ENCODE measurements at regions not wholly inside any gene's neighbourhood (a gene's known extent, or its start where the extent isn't known, plus 50 kb on each side); places are given as distances from the start of the nearest gene placed in this dataset.

GRCh38 chr1:229191066-229191674 lies 79.7 kb upstream of the RAB4A start:
- H3K4me1 Mint-ChIP-seq = peaks cover 16% of the 10 kb centered on the region
- no peaks in the 10 kb centered on the region for H3K36me3 Mint-ChIP-seq
- H3K9me3 Mint-ChIP-seq = no peaks in the 10 kb centered on the region
- H3K27ac Mint-ChIP-seq = no peak overlapping the region
- no peak overlapping the region for H3K4me3 Mint-ChIP-seq
- H3K27me3 Mint-ChIP-seq = no peaks in the 10 kb centered on the region
- DNase-seq = no peak

DNA sequence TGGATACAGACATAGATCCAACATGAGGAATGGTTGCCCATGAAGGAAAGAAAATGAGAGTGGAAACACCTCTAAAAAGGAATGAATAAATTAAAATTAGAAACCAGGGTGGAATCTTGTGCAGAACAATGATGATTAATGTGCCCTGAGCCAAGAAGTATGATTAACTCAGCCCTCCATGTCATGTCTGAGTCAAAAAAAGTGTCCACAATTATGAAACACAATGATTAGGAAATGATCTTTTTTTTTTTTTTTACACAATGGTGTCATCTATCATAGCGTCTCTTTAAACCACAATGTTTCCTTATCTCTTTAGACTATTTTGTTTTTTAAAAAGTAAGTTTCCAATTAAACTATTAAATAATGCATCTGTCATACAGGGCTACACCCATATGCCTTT lies 78.9 kb upstream of the RAB4A start:
- Mint-ChIP-seq H3K4me1 (peaks cover 9% of the 10 kb centered on the region), H3K4me3 (no peak overlapping the region)

GRCh38 chr1:229192853-229193252 lies 78.1 kb upstream of the RAB4A start:
- H3K4me1 Mint-ChIP-seq = peaks cover 9% of the 10 kb centered on the region
- no peaks in the 10 kb centered on the region for H3K36me3 Mint-ChIP-seq
- DNase-seq = no peak
- H3K9me3 Mint-ChIP-seq = no peaks in the 10 kb centered on the region
- H3K4me3 Mint-ChIP-seq = no peak overlapping the region
- H3K27ac Mint-ChIP-seq = no peak overlapping the region
- H3K27me3 Mint-ChIP-seq = no peaks in the 10 kb centered on the region

More for the DNA sequence above, 78.9 kb upstream of the RAB4A start:
- no peak overlapping the region for H3K27ac Mint-ChIP-seq
- DNase-seq = no peak
- no peaks in the 10 kb centered on the region for H3K27me3 Mint-ChIP-seq
- no peaks in the 10 kb centered on the region for H3K36me3 Mint-ChIP-seq
- no peaks in the 10 kb centered on the region for H3K9me3 Mint-ChIP-seq

DNA sequence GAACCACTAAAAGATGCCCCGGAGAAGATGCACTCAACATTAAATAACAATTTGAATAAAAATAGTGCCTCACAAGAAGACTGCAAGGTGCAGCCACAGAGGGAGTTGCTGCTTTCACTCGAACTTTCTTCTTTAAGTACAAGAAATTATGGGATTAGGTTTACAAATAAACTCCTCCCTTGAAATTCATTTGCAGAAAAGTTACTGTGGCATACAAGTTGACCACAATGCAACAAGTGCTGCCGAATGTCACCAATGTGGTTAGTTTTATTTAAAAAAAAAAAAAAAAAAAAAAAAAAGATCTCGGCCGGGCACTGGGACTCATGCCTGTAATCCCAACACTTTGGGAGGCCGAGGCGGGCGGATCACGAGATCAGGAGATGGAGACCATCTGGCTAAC lies 76.8 kb upstream of the RAB4A start:
- Mint-ChIP-seq H3K27ac (no peak overlapping the region), H3K9me3 (no peaks in the 10 kb centered on the region), H3K27me3 (no peaks in the 10 kb centered on the region), H3K4me3 (no peak overlapping the region), H3K36me3 (no peaks in the 10 kb centered on the region), H3K4me1 (peaks cover 9% of the 10 kb centered on the region)
- no peak for DNase-seq

GRCh38 chr1:229195246-229195645 lies 75.7 kb upstream of the RAB4A start:
- DNase-seq = no peak
- Mint-ChIP-seq H3K27ac (no peak overlapping the region), H3K27me3 (no peaks in the 10 kb centered on the region), H3K36me3 (no peaks in the 10 kb centered on the region), H3K9me3 (no peaks in the 10 kb centered on the region), H3K4me3 (no peak overlapping the region), H3K4me1 (peaks cover 14% of the 10 kb centered on the region)

GRCh38 chr1:229196404-229197264 lies 74.3 kb upstream of the RAB4A start:
- H3K9me3 Mint-ChIP-seq = no peaks in the 10 kb centered on the region
- H3K4me1 Mint-ChIP-seq = peaks cover 10% of the 10 kb centered on the region
- no peak overlapping the region for H3K27ac Mint-ChIP-seq
- no peak overlapping the region for H3K4me3 Mint-ChIP-seq
- H3K27me3 Mint-ChIP-seq = no peaks in the 10 kb centered on the region
- DNase-seq = no peak
- H3K36me3 Mint-ChIP-seq = no peaks in the 10 kb centered on the region

DNA sequence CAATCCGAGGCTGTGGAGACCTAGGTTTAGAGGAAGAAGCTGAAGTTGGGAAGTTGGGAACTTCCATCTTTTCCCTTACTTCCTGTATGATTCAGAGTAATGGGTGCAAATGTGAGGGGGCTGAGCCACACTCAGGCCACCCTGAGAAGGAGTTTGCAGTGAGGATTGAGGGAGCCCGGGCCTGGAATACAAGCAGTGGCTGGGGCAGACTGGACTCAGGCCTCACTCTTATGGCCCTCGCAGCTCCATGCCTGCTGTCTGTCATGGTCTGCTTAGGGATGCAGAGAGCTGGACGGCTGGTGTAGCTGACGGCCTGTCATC lies 73.7 kb upstream of the RAB4A start:
- no peaks in the 10 kb centered on the region for H3K27me3 Mint-ChIP-seq
- no peaks in the 10 kb centered on the region for H3K9me3 Mint-ChIP-seq
- H3K27ac Mint-ChIP-seq = no peak overlapping the region
- DNase-seq = no peak
- H3K36me3 Mint-ChIP-seq = no peaks in the 10 kb centered on the region
- H3K4me1 Mint-ChIP-seq = peaks cover 10% of the 10 kb centered on the region
- no peak overlapping the region for H3K4me3 Mint-ChIP-seq

- Mint-ChIP-seq H3K27me3 (no peaks in the 10 kb centered on the region), H3K27ac (no peak overlapping the region), H3K36me3 (no peaks in the 10 kb centered on the region), H3K4me3 (no peak overlapping the region), H3K4me1 (peaks cover 12% of the 10 kb centered on the region), H3K9me3 (no peaks in the 10 kb centered on the region)
- DNase-seq = no peak
Observed at GRCh38 chr1:229199261-229200243, 71.4 kb upstream of the RAB4A start.

GRCh38 chr1:229203030-229203751 lies 67.7 kb upstream of the RAB4A start:
- Mint-ChIP-seq H3K36me3 (no peaks in the 10 kb centered on the region), H3K27ac (no peak overlapping the region), H3K9me3 (no peaks in the 10 kb centered on the region), H3K4me3 (no peak overlapping the region), H3K27me3 (no peaks in the 10 kb centered on the region), H3K4me1 (peaks cover 22% of the 10 kb centered on the region)
- no peak for DNase-seq

GRCh38 chr1:229203991-229204632 lies 66.8 kb upstream of the RAB4A start:
- H3K27ac Mint-ChIP-seq = no peak overlapping the region

GRCh38 chr1:229204921-229205777 lies 65.8 kb upstream of the RAB4A start:
- Mint-ChIP-seq H3K4me3 (peak overlapping the region; percentile 42), H3K4me1 (peaks cover 20% of the 10 kb centered on the region), H3K27me3 (no peaks in the 10 kb centered on the region), H3K9me3 (no peaks in the 10 kb centered on the region), H3K27ac (peak overlapping the region; percentile 61), H3K36me3 (no peaks in the 10 kb centered on the region)
- DNase-seq = no peak

More at GRCh38 chr1:229203991-229204632, 66.8 kb upstream of the RAB4A start:
- Mint-ChIP-seq H3K9me3 (no peaks in the 10 kb centered on the region), H3K36me3 (no peaks in the 10 kb centered on the region), H3K4me3 (no peak overlapping the region), H3K27me3 (no peaks in the 10 kb centered on the region), H3K4me1 (peaks cover 22% of the 10 kb centered on the region)
- DNase-seq = no peak

- H3K36me3 Mint-ChIP-seq = no peaks in the 10 kb centered on the region
- DNase-seq = no peak
- no peak overlapping the region for H3K27ac Mint-ChIP-seq
- H3K9me3 Mint-ChIP-seq = no peaks in the 10 kb centered on the region
- H3K27me3 Mint-ChIP-seq = no peaks in the 10 kb centered on the region
- peaks cover 20% of the 10 kb centered on the region for H3K4me1 Mint-ChIP-seq
- H3K4me3 Mint-ChIP-seq = no peak overlapping the region
Observed at GRCh38 chr1:229205854-229206253, 65.1 kb upstream of the RAB4A start.

DNA sequence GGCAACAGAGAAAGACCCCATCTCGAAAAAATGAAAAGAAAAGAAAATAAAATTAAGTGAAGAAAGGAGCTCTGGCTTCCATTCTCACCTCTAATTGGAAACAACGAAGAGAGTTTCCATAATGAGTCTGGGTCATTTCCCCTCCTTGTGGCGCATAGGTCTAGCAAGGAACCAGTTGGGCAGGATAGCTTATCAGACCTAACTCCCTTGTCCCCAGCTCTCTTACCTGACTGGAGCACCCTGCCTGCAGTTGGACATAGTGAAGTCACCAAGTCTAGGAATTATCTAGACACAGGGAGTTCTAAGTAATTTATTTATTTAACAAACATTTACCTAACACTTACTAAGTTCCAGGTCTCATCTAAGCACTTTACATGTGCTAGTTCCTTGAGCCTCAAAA lies 63.0 kb upstream of the RAB4A start:
- H3K4me1 Mint-ChIP-seq = peaks cover 20% of the 10 kb centered on the region
- no peaks in the 10 kb centered on the region for H3K27me3 Mint-ChIP-seq
- DNase-seq = no peak
- H3K4me3 Mint-ChIP-seq = no peak overlapping the region
- H3K9me3 Mint-ChIP-seq = no peaks in the 10 kb centered on the region
- no peaks in the 10 kb centered on the region for H3K36me3 Mint-ChIP-seq
- no peak overlapping the region for H3K27ac Mint-ChIP-seq

All from activated naive CD8-positive, alpha-beta T cell treated with anti-CD3 and anti-CD28 coated beads for 36 hours (primary cell).